ENCODE measurements at regions not wholly inside any gene's neighbourhood (a gene's known extent, or its start where the extent isn't known, plus 50 kb on each side); places are given as distances from the start of the nearest gene placed in this dataset.

DNA sequence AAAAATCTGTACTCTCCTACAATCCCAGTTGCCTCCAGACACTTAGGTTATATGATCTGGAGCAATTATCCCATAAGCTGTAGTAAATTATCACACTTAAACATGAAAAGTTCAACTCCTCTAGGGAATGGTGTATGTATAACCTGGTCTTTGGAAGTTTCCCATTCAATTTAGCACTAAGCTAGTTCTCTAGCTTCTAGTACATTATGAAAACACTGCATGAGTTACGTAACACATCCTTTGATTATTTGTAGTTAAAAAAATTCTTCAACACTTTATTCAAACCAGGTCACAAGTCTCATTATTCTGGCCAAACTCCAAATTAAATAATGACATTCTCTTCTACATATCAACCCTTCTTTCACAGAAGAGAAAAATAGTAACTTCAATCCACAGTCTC lies 827.0 kb upstream of the ADAMTS5 start:
- Mint-ChIP-seq H3K4me1 (peaks cover 6% of the 10 kb centered on the region), H3K9me3 (no peaks in the 10 kb centered on the region), H3K27ac (no peak overlapping the region), H3K27me3 (ENCODE audit: insufficient read depth) (no peaks in the 10 kb centered on the region), H3K36me3 (ENCODE audit: low read depth) (no peaks in the 10 kb centered on the region), H3K4me3 (no peak overlapping the region)
- TF ChIP-seq, protein P1, sequence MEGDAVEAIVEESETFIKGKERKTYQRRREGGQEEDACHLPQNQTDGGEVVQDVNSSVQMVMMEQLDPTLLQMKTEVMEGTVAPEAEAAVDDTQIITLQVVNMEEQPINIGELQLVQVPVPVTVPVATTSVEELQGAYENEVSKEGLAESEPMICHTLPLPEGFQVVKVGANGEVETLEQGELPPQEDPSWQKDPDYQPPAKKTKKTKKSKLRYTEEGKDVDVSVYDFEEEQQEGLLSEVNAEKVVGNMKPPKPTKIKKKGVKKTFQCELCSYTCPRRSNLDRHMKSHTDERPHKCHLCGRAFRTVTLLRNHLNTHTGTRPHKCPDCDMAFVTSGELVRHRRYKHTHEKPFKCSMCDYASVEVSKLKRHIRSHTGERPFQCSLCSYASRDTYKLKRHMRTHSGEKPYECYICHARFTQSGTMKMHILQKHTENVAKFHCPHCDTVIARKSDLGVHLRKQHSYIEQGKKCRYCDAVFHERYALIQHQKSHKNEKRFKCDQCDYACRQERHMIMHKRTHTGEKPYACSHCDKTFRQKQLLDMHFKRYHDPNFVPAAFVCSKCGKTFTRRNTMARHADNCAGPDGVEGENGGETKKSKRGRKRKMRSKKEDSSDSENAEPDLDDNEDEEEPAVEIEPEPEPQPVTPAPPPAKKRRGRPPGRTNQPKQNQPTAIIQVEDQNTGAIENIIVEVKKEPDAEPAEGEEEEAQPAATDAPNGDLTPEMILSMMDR (conservative IDR thresholded peaks at IDR 0.05) = no peak
- Histone ChIP-seq H3K4me3 (ENCODE audit: low read length) (no peak overlapping the region), H3K27me3 (ENCODE audit: control insufficient read depth, insufficient read depth, low read length, poor library complexity, severe bottlenecking) (no peaks in the 10 kb centered on the region), H3K27ac (ENCODE audit: low read depth, low read length) (no peak overlapping the region), H3K36me3 (ENCODE audit: control insufficient read depth, insufficient read depth, low read length) (no peaks in the 10 kb centered on the region), H3K4me1 (ENCODE audit: control insufficient read depth, insufficient read depth, low read length) (no peaks in the 10 kb centered on the region), H3K9ac (ENCODE audit: extremely low read depth, low read length, poor library complexity, severe bottlenecking) (no peak overlapping the region), H3K9me3 (ENCODE audit: control insufficient read depth, low read length) (no peaks in the 10 kb centered on the region)
- WGBS, 2 experiments (ENCODE audit: insufficient coverage in 1 of 2, insufficient read length in 1 of 2) = 0% methylated on average over 1 of the region's 1 CpG; no CpG with 5 or more reads in 1 of the 2 experiments
- DNase-seq = no peak

DNA sequence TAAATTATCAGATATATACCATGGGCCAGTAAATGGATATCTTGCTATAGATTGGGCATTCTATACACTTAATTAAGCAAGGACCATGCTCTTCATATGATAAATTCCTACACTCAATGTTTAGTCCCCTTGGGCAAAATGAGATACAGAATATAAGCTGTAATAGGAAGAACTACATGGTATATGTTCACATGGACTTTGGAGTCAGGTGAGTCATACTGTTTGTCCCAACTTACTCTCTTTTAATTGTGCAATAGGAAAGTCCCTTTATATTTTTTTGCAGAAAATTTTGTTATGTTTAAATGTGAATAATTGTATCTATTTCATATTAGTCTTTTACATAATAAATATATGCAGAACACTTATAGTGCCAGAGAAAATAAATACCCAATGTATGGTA lies 820.2 kb upstream of the ADAMTS5 start:
- no peaks in the 10 kb centered on the region for H3K27me3 ChIP-seq (ENCODE audit: control insufficient read depth, insufficient read depth, low read length, poor library complexity, severe bottlenecking)
- Mint-ChIP-seq H3K36me3 (ENCODE audit: low read depth) (no peaks in the 10 kb centered on the region), H3K4me3 (no peak overlapping the region), H3K27me3 (ENCODE audit: insufficient read depth) (no peaks in the 10 kb centered on the region), H3K27ac (no peak overlapping the region), H3K9me3 (no peaks in the 10 kb centered on the region), H3K4me1 (peaks cover 6% of the 10 kb centered on the region)
- TF ChIP-seq, protein P1 (conservative IDR thresholded peaks at IDR 0.05) = no peak
- no peaks in the 10 kb centered on the region for H3K9me3 ChIP-seq (ENCODE audit: control insufficient read depth, low read length)
- H3K4me1 ChIP-seq (ENCODE audit: control insufficient read depth, insufficient read depth, low read length) = no peaks in the 10 kb centered on the region
- H3K9ac ChIP-seq (ENCODE audit: extremely low read depth, low read length, poor library complexity, severe bottlenecking) = no peak overlapping the region
- H3K27ac ChIP-seq (ENCODE audit: low read depth, low read length) = no peak overlapping the region
- DNase-seq = no peak
- no peaks in the 10 kb centered on the region for H3K36me3 ChIP-seq (ENCODE audit: control insufficient read depth, insufficient read depth, low read length)
- no peak overlapping the region for H3K4me3 ChIP-seq (ENCODE audit: low read length)

DNA sequence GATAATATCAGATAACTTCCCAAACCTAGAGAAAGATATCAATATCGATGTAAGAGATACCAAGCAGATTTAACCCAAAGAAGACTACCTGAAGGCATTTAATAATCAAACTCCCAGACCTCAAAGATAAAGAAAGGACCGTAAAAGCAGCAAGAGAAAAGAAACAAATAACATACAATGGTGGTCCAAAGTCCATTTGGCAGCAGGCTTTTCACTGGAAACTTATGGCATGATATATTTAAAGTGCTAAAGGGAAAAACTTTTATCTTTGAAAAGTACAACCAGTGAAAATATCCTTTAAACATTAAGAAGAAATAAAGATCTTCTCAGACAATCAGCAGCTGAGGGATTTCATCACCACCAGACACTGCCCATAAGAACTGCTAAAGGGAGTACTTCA lies 812.7 kb upstream of the ADAMTS5 start:
- no peak overlapping the region for H3K27ac ChIP-seq (ENCODE audit: low read depth, low read length)
- H3K4me3 ChIP-seq (ENCODE audit: low read length) = no peak overlapping the region
- no peak overlapping the region for H3K27ac Mint-ChIP-seq
- no peaks in the 10 kb centered on the region for H3K4me1 ChIP-seq (ENCODE audit: control insufficient read depth, insufficient read depth, low read length)
- no peak for DNase-seq
- 95% methylated on average over 2 of the region's 2 CpGs; no CpG with 5 or more reads in 1 of the 2 experiments for WGBS, 2 experiments (ENCODE audit: insufficient coverage in 1 of 2, insufficient read length in 1 of 2)
- no peak overlapping the region for H3K9ac ChIP-seq (ENCODE audit: extremely low read depth, low read length, poor library complexity, severe bottlenecking)
- H3K9me3 ChIP-seq (ENCODE audit: control insufficient read depth, low read length) = no peaks in the 10 kb centered on the region
- TF ChIP-seq, protein P1 (conservative IDR thresholded peaks at IDR 0.05) = no peak
- no peaks in the 10 kb centered on the region for H3K9me3 Mint-ChIP-seq
- H3K27me3 ChIP-seq (ENCODE audit: control insufficient read depth, insufficient read depth, low read length, poor library complexity, severe bottlenecking) = no peaks in the 10 kb centered on the region
- no peaks in the 10 kb centered on the region for H3K36me3 ChIP-seq (ENCODE audit: control insufficient read depth, insufficient read depth, low read length)
- H3K4me3 Mint-ChIP-seq = no peak overlapping the region
- peaks cover 4% of the 10 kb centered on the region for H3K4me1 Mint-ChIP-seq
- H3K27me3 Mint-ChIP-seq (ENCODE audit: insufficient read depth) = no peaks in the 10 kb centered on the region
- H3K36me3 Mint-ChIP-seq (ENCODE audit: low read depth) = no peaks in the 10 kb centered on the region

Measured in endodermal cell (in vitro differentiated cells).